GM10248 (cell line): ENCODE measurements at regions not wholly inside any gene's neighbourhood (a gene's known extent, or its start where the extent isn't known, plus 50 kb on each side); places are given as distances from the start of the nearest gene placed in this dataset.
"Not testable (repeated sequence)": the region's sequence is repeated elsewhere in the genome, so short reads cannot be mapped to it uniquely, and the experiment has no call there.

Experiments
- CTCF ChIA-PET: fragments of 300-600 bp; sonication (Branson Sonifier 250); formaldehyde crosslinking; extraction: SDS; loops from one replicate; lab custom pipeline; 2021; ENCODE audit warnings: antibody characterized with exemption; lab: Yijun Ruan, JAX
- POLR2A ChIA-PET: fragments of 350-650 bp; sonication (Branson Sonifier 250); formaldehyde crosslinking; extraction: SDS; loops from one replicate; lab custom pipeline; 2020; ENCODE audit warnings: antibody characterized with exemption; lab: Yijun Ruan, JAX
- DNase-seq: peaks from one replicate; pipeline ENCODE4 v3.0.0; 2012; ENCODE audit errors: extremely low spot score
- TF ChIP-seq, protein P1 (sequence below): IDR thresholded peaks from 2 replicates; pipeline ENCODE4 v1.5.1; 2012; ENCODE audit warnings: mild to moderate bottlenecking, low read depth; ENCODE audit errors: extremely low read depth, missing control alignments, control extremely low read depth

GRCh38 chr20:30281584-30282197 is 975.8 kb upstream of the DEFB115 start:
- POLR2A ChIA-PET = no interaction called here
- CTCF ChIA-PET = no interaction called here
- TF ChIP-seq, protein P1, sequence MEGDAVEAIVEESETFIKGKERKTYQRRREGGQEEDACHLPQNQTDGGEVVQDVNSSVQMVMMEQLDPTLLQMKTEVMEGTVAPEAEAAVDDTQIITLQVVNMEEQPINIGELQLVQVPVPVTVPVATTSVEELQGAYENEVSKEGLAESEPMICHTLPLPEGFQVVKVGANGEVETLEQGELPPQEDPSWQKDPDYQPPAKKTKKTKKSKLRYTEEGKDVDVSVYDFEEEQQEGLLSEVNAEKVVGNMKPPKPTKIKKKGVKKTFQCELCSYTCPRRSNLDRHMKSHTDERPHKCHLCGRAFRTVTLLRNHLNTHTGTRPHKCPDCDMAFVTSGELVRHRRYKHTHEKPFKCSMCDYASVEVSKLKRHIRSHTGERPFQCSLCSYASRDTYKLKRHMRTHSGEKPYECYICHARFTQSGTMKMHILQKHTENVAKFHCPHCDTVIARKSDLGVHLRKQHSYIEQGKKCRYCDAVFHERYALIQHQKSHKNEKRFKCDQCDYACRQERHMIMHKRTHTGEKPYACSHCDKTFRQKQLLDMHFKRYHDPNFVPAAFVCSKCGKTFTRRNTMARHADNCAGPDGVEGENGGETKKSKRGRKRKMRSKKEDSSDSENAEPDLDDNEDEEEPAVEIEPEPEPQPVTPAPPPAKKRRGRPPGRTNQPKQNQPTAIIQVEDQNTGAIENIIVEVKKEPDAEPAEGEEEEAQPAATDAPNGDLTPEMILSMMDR = no peak
- DNase-seq = no peak

GRCh38 chr20:30283476-30284280 is 973.8 kb upstream of the DEFB115 start:
- DNase-seq = peak; percentile 25
- CTCF ChIA-PET, POLR2A ChIA-PET: not testable (repeated sequence)

DNA sequence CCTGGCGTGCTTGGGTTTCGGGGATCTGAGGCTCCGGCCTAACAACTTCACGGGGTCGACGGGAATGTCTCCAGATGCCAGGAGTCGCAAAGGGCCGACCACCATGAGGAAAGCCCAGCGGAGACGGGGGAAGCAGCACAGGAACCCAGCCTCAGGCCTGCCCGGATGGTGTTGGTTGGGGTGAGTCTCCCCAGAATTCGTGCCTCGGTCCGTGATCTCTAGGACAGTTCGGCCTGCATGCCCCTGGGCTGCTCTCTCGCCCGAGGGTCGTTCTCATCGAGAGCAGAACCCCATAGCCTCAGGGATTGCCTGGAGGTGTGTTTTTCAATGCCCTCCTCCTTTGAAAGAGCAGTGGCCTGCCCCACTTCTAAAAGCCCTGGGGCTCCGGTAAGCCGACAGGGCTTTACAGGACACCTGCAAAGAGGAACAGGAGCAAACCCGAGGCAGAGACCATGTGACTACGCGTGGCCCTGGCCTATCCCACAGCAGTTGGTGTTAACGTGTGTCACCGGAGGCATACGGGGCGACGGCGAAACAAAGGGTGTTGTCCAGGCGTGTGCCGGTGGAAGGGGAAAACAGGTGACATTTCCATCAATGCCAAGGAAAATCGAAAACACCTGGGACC is 973.1 kb upstream of the DEFB115 start:
- no peak for DNase-seq
- ChIA-PET CTCF (no interaction called here), POLR2A (no interaction called here)
- TF ChIP-seq, protein P1 = no peak

DNA sequence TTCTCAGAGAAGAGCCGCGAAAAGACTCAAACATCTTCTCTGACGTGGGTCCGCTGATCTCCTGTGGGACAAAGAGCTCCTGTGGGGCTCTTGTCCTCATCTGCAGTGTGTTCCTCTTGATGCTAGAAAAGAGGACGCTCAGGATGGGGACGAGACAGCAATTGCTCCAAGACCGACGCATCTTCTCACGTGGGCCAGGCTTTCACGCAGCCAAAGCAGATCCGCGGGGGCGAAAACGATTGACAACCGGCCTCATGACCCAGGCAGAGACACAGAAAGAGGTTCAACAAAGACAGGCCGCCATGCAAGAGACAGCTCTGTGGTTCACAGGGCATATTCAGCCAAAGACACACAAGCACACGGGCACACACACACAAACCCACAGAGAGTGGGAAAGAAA is 971.8 kb upstream of the DEFB115 start:
- DNase-seq = no peak
- ChIA-PET CTCF (no interaction called here), POLR2A (no interaction called here)
- TF ChIP-seq, protein P1 = no peak

GRCh38 chr20:30286157-30286556 is 971.3 kb upstream of the DEFB115 start:
- no peak for DNase-seq
- POLR2A ChIA-PET = no interaction called here
- TF ChIP-seq, protein P1 = no peak
- CTCF ChIA-PET = no interaction called here

DNA sequence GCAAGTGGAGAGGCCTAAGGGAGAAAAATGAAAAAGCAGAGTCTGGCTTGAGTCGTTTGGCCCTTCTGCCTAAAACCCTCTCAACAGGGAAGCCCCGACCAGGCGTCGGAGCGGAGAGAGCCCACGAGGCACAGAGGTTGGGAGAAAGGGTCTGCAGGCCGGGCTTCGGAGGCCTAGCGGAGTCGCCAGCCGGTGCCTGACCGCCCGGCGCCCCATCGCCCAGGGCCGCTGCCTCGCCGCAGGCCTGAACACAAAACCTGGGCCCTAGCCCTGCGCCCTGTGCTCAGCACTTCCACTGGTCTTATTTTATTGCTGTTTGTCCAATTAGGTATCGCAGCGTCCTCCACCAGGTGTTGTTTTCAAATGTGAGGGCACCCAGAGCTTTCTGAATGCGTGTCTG is 970.0 kb upstream of the DEFB115 start:
- CTCF ChIA-PET, POLR2A ChIA-PET: not testable (repeated sequence)

DNA sequence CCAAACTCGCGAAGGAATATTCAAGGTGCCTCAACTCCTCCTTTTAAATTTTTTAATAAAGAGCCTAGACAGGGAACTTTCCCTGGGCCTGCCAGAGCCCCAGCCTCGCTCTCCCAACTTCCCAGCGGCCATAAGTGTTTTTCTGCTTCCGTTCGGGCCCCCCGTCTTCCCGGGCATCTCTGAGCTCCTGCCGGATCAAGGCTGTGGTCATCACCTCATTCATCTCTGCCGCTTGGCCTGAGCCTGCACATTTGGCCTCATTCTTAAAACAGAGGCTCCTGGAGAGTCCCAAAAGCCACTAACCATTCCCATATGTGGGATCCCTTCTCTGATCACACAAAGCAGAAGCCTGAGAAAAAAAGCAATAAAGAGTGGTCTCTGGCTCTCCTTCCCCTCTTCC is 969.1 kb upstream of the DEFB115 start:
- ChIA-PET CTCF (no interaction called here), POLR2A (no interaction called here)
- DNase-seq = no peak
- TF ChIP-seq, protein P1 = no peak

More for the DNA sequence above, 970.0 kb upstream of the DEFB115 start:
- not testable (repeated sequence) for DNase-seq

GRCh38 chr20:30289049-30289448 is 968.4 kb upstream of the DEFB115 start:
- DNase-seq, CTCF ChIA-PET, POLR2A ChIA-PET: not testable (repeated sequence)

DNA sequence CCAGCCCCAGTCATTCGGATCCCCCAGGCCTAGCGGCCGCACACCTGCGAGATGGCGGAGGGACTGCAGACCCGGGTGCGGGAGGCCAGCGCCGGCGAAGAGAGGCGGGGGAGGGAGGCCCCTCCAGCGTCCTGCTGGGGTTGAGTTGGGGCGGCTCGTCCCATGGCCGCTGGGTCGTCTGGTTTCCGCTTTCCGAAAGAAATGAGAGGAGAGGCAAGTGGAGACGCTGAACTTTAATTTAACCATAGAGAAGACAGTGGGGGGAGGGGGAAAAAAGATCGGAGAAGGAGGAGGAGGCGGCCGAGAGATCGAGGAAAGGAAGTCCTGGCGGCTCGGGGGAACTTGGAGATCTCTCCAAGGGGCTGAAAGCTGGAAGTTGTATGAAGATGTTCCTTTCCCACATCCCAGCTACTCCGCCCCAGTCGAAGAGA is 967.7 kb upstream of the DEFB115 start:
- CTCF ChIA-PET, POLR2A ChIA-PET, DNase-seq: not testable (repeated sequence)
